Stimulated activated CD4-positive, alpha-beta T cell treated with anti-CD3 and anti-CD28 coated beads, Interleukin-15, amount 100 ng/mL, for 1 hour (primary cell): ENCODE measurements at regions not wholly inside any gene's neighbourhood (a gene's known extent, or its start where the extent isn't known, plus 50 kb on each side); places are given as distances from the start of the nearest gene placed in this dataset.

Experiments used
- DNase-seq, 2 donors: peaks; one replicate each; pipeline ENCODE4 v3.0.0-alpha.2; 2020; ENCODE audit warnings: low read depth in 1 of 2, low spot score in 1 of 2

DNA sequence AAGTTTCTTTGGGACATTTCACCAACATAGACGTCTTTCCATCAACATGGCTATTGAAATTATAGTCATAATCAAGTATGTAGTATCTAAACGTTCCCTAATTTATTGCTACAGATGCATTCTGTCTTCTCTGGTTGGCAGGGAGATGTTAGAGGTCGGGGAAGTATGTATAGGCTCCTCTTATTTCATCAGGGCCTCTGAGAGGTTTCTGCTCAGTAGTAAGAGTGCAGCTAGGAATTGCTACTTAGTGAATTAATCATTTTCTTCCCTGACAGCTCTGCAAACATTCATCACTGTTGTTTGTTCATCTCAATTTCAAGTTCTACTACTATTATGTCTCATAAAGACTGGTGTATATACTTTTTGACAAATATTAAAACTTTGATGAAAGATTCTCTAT, 309.7 kb upstream of the NR2F2 start:
- no peak for DNase-seq

DNA sequence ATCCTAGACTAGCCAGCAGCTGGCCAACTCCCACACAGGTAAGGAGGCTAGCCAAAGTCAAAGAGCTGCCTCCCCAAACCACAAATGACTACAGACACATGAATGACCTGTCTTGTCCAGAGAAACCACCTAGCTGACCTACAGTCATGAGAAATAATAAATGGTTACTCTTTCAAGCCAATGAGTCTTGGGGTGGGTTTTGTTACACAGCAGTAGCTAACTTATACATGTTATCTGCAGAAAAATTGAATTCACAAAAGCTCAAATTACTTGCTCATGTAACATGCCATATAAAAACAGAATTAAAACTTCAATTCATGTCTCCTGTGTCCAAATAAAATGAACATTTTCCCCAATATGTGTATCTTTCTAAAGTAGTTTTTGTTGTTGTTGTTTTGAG, 307.4 kb upstream of the NR2F2 start:
- no peak for DNase-seq

DNA sequence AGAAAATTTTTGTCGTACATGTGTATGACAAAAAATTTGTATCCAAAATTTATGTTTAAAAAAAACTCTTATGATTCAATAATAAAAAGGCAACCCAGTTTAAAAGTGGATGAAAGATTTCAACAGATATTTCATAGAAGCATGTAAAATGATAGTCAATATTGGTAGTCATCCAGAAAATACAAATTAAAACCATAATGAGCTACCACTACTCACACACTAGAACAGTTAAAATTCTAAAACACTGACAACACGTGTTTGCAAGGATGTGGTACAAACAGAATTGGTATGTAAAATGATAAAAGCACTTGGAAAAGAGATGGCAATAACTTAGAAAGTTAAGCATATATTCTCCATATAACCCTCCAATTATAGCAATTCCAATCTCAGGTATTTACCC, 303.0 kb upstream of the NR2F2 start:
- DNase-seq, result no peak

DNA sequence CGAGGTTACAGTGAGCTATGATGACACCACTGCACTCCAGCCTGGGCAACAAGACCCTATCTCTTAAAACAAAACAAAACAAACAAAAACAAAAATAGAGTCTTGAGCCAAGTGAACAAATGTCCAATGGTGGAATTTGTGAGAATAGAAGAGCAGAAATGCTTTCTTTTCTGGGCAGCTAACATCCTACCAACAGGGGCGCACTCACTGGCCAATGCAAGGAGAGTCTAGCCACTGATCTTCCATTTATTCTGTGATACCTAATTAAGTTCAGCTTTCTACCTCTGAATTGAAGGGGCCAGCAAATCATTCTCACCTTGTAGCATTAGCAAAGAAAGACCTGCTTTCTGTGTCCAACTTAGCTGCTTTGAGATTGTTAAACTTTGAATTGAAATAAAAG, 301.9 kb upstream of the NR2F2 start:
- no peak for DNase-seq

DNA sequence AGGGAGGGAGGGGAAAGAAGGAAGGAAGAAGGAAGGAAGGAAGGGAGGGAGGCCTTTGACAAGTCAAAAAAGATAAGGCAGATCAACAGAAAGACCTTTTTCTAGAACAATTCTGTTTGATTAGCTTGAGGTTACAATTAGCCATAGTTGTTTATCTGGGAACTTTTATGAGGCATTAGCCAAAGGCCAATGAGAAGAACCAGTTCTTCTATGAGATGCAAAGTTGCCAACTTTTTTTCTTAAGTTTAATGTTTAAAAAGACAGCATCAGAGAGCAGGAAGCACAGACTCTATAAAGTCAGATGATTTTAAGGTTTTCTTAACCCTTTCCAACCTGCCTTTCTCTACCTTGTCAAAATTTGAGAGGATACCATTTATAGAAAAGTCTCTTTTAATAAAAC, 301.3 kb upstream of the NR2F2 start:
- no peak for DNase-seq

DNA sequence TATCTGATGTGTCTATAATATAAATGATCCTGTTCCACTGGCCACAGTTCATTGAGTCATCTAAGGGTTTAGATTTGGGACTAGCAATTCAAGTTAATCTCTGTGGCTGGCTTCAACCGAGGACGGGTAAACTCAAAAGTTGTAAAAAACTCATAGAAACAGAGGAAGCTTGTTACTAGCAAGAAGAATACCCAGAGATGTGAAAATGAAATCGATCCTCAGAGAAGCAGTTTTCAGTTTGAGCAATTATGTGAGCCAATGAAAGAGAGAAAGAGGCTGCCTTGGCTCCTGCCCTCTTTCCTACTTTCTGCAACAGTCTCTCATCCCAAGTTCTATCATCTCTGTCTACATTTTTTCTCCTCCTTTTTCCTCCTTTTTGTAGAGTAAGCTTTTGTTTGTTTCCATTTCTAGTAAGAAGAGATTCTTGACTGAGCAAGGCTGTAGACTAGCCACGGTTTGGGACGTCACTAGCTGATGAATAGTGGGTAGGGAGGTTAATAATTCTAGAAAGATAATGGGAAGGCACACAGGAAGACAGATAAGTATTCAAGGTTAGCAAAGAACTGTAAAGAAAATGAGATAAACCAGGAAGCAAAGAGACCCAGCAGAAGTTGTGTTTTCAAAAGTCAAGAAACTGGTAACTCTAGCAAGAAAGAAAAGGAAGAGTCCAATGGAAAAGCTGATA, 298.9 kb upstream of the NR2F2 start:
- no peak for DNase-seq

DNA sequence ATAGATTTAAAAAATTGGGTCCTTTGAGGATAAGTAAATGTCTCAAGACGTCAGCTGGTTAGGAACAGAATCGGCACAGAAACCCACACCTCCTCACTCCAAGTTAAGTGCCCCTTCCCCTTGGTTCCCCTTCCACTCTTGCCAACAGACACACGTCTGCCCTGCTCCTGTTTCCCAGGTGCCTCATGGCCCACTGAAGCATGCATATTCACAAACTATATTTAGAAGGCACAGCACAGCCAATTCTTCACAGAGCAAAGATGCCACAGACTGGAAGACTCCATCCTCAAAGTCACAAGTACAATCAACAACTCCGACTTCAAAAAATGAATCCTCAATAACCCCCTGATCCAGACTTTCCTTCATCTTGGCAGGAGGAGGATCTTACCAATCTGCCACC, 295.4 kb upstream of the NR2F2 start:
- no peak for DNase-seq

DNA sequence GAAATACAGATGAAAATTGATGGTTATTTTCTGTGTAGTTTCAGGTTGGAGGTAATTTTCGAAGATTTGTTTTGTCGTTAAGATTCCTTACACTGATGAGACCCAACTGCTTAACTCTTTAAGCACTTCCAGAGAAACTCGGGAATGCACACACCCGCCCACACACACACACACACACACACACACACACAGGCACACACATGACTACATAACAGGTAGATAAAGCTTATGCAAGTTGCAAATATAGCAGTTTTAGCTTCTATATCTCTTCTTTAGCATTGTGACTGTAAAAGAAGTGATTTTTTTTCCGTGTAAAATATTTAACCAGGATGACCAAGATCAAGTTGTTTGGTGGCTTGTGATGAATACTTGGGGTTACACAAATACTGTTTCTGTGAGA, 294.9 kb upstream of the NR2F2 start:
- DNase-seq, result no peak

DNA sequence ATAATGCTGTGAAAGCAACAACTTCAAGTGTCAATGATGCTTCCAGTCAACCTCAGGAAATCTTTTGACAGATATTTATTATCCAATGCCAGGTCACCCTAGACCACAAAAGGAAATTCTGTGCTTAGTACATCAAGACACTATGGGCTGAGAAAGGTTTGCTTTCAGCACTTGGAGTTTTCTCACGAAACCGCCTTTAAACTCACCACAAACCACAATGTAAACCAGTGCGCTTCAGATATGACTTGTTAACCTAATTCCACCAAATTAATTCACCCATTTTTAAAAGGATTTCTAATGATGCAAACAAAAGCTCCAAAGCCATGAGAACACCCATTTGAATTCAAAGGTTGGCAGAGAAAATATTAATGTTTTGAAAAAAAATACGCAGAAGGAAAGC, 292.9 kb upstream of the NR2F2 start:
- DNase-seq, result no peak

DNA sequence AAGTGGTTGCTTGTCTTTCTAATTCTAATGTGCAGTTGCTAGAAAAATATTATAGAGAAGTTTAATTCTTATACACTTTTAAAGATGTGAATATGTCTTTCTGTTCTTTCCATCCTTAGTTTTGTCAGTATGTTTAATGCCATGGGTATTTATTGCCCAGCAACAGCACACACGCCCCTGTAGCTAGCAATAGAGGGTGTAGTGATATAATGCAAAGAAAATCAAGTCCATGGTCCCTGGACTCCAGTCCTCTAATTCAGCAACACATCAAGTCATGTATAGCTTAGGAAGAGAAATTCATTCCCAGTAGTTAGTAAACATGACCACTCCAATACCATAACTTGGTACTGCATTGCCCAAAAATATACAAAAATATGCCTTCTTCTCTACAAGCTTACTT, 292.4 kb upstream of the NR2F2 start:
- no peak for DNase-seq

DNA sequence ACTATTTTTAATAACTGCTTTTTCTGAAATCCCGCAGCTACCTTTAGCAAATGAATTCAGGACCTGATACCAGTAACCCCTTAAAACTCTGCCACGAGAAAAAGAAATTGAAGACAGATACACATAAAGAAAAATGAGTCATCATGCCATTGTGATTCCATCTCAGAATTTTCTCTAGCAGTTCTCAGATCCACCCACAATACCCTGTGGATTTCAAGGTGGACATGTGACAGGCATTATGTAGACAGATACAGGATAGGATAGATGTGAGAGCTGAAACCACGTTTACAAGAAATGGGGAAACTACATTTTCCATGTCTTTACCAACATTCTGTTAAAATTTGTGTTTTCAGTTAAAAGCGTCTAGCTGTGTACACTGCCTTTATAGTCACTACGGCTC, 291.9 kb upstream of the NR2F2 start:
- no peak for DNase-seq

DNA sequence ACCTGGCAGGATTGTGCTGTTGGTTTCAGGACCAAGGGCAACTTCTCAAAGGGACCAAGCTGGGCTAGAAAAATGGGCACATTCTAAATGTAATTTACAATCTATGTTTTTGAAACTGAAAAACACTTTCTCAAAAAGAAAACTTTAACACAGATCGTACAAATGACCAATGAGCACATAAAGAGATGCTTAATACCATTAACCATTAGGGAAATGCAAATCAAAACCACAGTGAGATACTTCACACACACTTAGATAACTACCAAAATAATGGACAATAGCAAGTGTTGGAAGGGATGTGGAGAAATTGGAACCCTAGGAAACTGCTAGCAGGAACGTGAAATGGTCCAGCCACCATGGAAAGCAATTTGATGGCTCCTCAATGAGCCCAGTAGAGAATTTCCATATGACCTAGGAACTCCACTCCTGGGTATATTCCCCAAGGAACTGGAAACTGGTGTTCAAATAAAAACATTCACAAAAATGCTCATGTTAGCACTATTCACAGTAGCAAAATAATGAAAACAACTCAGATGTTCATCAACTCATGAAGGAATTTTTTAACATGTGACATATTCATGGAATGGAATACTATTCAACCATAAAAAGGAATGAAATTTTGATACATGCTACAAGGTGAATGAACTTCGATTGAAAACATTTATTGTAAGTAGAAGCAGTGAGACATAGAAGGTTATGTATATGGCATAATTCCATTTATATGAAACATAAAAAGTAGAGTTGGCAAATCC, 288.3 kb upstream of the NR2F2 start:
- no peak for DNase-seq

DNA sequence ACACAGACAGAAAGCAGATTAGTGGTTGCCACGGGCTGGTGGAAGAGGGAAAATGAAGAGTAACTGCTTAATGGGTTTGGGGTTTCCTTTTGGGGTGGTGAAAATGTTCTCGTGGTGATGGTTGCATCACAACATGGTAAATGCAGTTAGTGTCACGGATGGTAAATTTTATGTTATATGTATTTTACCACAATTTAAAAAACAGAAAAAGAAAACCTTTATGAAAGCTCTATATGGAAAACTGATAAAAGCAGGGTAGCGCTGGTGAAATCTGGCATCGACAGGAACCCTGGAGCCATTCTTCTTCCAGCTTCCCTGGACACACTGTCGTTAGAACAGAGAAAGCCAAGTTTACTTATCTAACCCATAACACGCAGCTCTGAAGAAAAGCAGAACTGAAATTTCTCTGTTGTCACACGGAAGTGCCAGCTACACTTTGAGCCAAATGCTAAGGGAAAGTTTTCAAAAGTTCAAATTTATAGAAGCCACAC, 287.7 kb upstream of the NR2F2 start:
- no peak for DNase-seq

DNA sequence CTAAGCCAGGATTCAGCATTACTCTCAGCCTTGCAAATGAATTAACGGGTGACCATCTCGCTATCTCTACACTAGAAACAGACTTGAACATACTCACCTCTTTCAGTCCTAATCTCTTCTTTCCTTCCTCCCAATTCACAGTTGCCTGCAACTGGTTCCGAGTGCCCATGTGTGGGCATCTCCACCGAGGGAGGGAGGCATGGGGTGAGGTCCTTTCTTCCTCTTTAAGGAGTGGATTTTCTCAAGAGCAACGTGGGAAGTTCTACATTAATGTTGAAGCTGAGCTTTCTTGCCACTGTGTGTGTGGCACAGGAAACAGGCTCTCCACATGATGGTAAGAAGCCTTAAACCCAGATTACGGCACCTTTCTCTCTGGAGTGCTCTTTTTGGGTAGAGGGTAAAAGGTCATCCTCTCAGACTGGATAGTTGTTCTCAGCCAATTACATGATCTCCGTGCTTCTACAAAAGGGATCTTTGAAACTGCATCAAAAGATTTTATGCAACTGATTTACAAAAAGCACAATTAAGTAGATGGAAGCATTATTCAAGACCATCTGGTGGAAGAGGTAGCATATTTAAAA, 286.8 kb upstream of the NR2F2 start:
- no peak for DNase-seq

DNA sequence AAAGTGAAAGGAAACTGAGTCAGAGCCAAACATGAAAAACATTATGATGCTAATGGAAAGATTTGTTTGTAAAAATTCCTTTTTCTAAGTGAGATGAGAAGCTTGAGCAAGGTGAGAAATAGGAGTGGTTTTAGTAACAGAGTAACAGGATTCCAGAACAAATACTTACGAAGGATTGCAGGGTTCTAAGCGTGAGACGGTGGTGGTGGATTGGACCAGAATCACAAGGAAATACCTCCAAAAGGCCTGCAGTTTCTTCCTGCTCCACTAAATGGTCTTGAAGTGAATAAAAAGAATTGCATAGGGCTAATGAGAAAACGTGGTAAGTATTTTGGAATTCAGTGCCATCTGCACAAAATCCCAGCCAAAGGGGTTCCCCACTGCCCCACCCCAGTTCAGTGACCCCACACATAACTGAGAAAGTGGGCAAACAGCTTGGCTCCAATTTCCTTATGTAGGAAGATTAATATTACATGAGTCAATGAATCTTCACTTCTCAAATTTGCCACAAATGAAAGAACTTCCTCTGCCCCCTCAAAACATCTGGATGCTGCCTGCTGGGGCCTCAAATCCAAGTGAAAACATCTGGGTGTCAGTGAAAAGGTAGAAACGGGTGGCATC, 283.8 kb upstream of the NR2F2 start:
- no peak for DNase-seq

DNA sequence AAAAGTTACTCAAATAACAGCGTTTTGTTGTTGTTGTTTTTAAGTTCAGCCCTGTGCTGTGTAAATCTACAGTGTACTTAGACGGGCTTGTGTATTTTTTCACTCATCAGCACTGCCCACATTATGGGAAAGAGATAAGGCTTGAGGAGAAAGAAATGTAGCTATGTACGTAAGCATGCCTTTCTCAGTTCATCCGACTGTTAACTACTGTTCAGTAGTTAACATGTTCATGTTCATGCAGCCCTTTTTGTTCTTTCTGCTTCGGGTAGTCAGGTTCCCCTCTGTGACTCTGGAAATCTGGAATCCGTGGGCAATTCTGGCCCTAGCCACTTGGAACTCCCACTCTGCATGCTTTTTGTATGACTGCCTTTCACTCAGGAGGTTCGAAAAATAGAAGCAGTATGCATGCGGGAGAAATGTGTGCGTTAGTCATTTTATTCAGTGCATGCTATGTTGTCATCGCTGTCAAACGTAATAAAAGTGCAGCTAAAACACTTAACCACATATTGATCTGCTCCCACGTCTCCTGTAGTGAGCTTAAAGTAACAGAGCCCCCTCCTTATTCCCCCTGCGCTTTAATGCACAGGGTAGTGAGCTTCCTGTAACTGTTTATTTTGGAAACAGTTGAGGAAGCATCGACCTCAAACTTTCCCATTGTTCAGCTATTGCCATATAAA, 283.1 kb upstream of the NR2F2 start:
- no peak for DNase-seq

DNA sequence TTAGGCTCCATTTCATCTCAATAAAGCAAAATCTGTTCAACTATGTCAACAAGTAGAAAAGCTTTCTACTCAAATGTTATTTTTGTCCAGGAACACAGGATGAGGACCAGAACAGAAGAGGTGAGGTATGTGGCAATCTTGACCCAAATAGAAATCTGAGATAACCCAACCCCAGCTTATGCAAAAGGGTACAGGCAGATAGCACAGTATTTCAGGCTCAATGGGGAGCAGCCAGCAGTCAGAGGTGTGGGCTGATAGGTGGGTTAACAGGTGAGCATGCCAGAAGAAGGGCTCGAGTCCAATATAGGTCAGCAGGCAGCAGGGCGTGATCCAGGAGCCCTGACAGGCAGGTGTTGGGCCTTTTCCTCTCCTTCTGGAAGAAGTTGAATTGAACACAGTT, 281.2 kb upstream of the NR2F2 start:
- no peak for DNase-seq

DNA sequence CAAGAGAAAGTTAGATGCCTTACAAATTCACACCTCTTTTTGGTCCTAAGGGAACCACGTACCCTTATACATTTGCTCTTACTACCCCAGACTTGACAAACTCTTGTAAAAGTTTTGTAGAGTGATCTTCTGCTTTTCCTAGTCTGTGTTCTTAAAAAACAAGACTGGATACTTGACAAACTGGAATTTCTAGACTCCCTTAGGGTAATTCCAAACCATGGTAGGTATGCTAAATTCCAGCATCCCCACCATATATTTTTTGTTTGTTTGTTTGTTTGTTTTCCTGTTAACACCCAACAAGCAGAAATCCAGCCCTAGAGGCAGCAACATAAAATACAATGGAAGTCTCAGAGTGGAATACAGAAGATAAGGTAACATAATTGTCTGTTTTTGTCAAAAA, 280.7 kb upstream of the NR2F2 start:
- DNase-seq, result no peak

DNA sequence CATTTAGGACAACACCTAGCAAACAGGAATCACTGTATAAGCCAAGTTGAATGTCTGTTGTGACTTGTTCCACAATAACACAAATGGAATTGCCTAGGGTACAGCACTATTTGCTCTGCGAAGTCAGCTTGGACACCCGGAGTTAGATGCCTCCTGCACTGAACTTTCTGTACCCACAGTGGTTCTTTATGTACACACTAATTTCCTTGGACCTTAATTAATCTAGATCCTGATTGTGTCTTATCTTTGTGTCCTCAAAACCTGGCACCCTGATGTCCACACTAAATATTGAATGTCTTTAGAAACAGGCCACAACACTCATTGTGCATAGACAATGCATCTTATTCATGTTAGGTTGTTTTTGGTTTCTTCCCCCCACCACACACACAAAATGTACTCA, 278.9 kb upstream of the NR2F2 start:
- no peak for DNase-seq

DNA sequence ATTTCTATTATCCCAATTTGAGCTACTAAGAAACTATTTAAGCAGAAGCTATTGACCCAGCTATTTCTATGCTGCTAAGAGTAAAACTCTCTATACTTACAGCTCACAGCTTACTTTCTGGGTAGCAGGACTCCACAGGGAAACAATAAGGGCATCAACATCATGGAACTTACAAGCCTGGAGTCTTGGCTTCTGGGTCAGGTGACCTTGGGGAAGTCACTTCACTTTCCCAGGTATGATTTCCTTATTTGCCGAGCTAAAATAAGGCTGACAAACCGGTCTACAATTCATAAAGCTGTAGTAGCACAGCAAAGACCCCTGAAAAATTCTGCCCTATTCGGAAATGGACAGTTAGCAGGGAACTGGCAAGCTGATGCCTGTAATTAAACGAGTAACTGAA, 278.3 kb upstream of the NR2F2 start:
- DNase-seq, result no peak

DNA sequence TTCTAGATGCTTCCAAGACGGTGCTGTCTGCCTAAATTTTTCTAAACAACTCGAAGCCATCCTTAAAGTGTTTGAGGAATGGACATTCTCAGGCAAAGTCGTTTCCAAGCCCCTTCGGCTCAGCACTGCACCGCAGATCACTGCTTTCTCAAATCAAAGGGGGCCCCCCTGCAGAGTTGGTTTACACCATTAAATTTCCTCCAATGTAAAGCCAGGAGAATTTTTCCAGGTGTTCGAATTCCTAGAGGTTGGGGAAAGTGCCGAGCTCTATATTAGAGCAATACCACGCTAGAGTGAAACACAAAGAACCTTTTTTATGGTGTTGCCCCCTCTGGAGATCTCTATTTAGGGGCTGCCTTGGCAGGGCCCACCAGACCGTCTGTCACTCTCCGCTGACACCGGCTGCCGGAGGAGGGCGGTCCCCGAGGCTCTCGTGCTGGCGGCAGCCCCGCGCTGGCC, 277.9 kb upstream of the NR2F2 start:
- no peak for DNase-seq
